ENCODE measurements at regions not wholly inside any gene's neighbourhood (a gene's known extent, or its start where the extent isn't known, plus 50 kb on each side); places are given as distances from the start of the nearest gene placed in this dataset.

DNA sequence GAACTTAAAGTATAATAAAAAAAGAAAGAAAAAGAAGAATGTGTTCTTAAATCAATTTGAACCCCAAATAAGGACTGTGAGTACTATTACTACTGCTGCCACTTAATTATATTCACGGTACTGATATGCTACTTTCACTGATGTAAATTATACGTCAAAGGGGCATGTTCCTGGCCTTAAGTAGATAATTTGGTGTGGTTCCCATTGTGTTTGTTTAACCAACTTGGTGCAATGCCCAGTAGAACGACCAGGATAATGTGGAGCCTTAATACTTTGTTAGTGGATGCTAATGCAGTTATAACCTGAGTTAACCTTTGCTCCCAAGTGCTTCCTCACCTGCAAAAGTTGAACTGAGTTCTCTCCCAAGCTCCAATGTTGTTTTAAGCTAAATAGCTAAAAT, 142.0 kb downstream of the NR4A2 start:
- no peaks in the 10 kb centered on the region for H3K9me3 Mint-ChIP-seq
- H3K27me3 Mint-ChIP-seq = no peaks in the 10 kb centered on the region
- intact Hi-C loops (cut with micrococcal nuclease) = no loop called here
- no peaks in the 10 kb centered on the region for H3K36me3 Mint-ChIP-seq (ENCODE audit: low read depth)
- no peak overlapping the region for H3K4me3 Mint-ChIP-seq
- no peak overlapping the region for H3K27ac Mint-ChIP-seq
- H3K4me1 Mint-ChIP-seq (ENCODE audit: low read depth) = no peaks in the 10 kb centered on the region

GRCh38 chr2:156189584-156189983, 142.9 kb downstream of the NR4A2 start:
- Mint-ChIP-seq H3K9me3 (no peaks in the 10 kb centered on the region), H3K4me1 (ENCODE audit: low read depth) (no peaks in the 10 kb centered on the region), H3K36me3 (ENCODE audit: low read depth) (no peaks in the 10 kb centered on the region), H3K27me3 (no peaks in the 10 kb centered on the region), H3K27ac (no peak overlapping the region), H3K4me3 (no peak overlapping the region)
- intact Hi-C loops (cut with micrococcal nuclease) = no loop called here

DNA sequence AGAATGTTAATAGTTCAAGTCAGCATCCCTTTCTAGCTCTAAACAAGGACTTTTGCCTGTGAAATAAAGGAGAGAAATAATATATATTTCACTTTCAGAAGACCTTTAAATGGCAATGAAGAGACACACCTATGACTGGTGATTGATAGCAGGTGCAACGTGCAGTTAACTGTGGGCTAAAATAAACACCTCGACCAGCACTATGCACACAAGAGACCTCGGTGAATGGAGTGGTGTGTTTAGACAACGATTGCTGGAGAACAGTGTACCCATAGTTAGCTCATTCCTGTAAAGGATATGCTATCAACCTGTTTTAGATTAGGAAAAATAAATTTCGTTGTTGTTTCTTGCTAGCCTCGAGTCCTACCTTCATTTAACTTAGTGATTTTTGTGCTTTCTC, 143.4 kb downstream of the NR4A2 start:
- Mint-ChIP-seq H3K9me3 (no peaks in the 10 kb centered on the region), H3K4me3 (no peak overlapping the region), H3K36me3 (ENCODE audit: low read depth) (no peaks in the 10 kb centered on the region), H3K27ac (no peak overlapping the region), H3K4me1 (ENCODE audit: low read depth) (no peaks in the 10 kb centered on the region), H3K27me3 (no peaks in the 10 kb centered on the region)
- intact Hi-C loops (cut with micrococcal nuclease) = no loop called here

DNA sequence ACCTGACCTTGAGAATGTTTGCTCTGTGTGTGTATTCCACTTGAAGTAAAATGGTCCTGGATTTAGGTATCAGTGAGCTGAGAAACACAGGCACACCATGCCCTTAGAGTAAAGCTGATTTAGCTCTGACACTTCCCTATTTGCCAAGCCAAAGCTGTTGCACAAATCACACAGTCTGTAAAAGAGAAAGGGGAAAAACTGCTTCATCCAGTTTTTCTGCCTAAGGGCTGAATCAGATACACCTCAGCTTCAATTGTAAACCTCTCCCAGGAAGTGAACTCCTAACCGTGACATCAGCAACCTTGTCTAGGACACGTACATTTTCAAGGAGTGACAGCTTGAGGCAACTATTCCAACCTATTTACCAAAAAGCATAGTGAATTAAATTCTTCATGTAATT, 150.4 kb downstream of the NR4A2 start:
- no peaks in the 10 kb centered on the region for H3K4me1 Mint-ChIP-seq (ENCODE audit: low read depth)
- no peaks in the 10 kb centered on the region for H3K36me3 Mint-ChIP-seq (ENCODE audit: low read depth)
- intact Hi-C loops (cut with micrococcal nuclease) = no loop called here
- H3K27ac Mint-ChIP-seq = no peak overlapping the region
- no peaks in the 10 kb centered on the region for H3K27me3 Mint-ChIP-seq
- H3K4me3 Mint-ChIP-seq = no peak overlapping the region
- H3K9me3 Mint-ChIP-seq = no peaks in the 10 kb centered on the region

DNA sequence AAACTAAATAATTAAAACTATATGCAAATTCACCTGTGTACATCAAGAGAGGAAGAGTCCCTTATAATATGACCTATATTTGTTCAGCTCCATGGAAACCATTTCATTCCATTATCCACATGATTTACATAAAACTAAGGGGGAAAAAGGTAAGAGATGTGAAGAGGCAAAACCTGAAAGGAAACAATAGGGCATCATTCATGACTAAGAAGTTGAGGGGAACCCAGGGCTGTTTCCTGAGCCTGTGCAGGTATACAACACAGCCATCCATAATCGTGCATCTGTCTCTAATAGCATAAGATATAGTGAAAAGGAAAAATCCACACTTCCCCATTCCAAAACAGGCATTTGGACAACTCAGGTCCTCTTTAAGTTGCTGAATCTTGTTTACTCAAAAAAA, 151.3 kb downstream of the NR4A2 start:
- no peaks in the 10 kb centered on the region for H3K4me1 Mint-ChIP-seq (ENCODE audit: low read depth)
- intact Hi-C loops (cut with micrococcal nuclease) = no loop called here
- H3K27ac Mint-ChIP-seq = no peak overlapping the region
- H3K9me3 Mint-ChIP-seq = no peaks in the 10 kb centered on the region
- no peaks in the 10 kb centered on the region for H3K27me3 Mint-ChIP-seq
- no peak overlapping the region for H3K4me3 Mint-ChIP-seq
- no peaks in the 10 kb centered on the region for H3K36me3 Mint-ChIP-seq (ENCODE audit: low read depth)

DNA sequence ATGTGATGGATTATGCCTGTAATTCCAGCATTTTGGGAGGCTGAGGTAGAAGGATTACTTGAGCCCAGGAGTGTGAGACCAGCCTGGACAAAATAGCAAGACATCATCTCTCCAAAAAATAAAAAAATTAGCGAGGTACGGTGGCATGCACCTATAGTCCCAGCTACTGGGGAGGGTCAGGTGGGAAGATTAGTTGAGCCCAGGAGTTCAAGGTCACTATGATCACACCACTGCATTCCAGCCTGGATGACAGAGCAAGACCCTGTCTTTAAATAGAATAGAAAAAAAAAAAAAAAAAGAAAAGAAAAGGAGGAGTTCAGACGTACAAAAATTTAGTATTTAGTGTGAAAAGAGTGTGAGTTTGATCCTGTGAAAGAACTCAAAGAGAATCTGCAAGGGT, 154.9 kb downstream of the NR4A2 start:
- Mint-ChIP-seq H3K4me1 (ENCODE audit: low read depth) (no peaks in the 10 kb centered on the region), H3K36me3 (ENCODE audit: low read depth) (no peaks in the 10 kb centered on the region), H3K27me3 (no peaks in the 10 kb centered on the region), H3K9me3 (no peaks in the 10 kb centered on the region), H3K27ac (no peak overlapping the region), H3K4me3 (no peak overlapping the region)
- intact Hi-C loops (cut with micrococcal nuclease) = no loop called here

DNA sequence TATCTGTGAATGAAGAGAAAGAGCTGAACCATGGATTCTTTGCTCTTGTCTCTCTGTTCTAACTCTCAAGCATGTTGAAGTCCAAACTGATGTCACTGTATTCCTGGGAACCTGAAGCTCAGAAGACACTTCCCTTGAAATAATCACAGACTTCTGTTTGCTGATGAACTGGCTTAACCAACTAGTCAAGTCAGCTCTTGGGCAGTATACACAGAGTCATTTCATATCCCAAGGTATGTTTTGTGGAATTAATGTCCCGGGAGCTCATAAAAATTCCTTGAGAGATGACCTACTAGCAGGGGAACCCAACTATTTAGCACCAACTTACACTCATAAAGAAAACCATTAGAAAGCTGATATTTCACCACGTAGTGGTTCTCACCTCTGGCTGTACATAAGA, 156.6 kb downstream of the NR4A2 start:
- Mint-ChIP-seq H3K4me1 (ENCODE audit: low read depth) (no peaks in the 10 kb centered on the region), H3K9me3 (peaks cover 5% of the 10 kb centered on the region), H3K4me3 (no peak overlapping the region), H3K27me3 (no peaks in the 10 kb centered on the region), H3K27ac (no peak overlapping the region), H3K36me3 (ENCODE audit: low read depth) (no peaks in the 10 kb centered on the region)
- intact Hi-C loops (cut with micrococcal nuclease) = no loop called here

- Mint-ChIP-seq H3K4me1 (ENCODE audit: low read depth) (no peaks in the 10 kb centered on the region), H3K27ac (no peak overlapping the region), H3K27me3 (no peaks in the 10 kb centered on the region), H3K36me3 (ENCODE audit: low read depth) (no peaks in the 10 kb centered on the region), H3K4me3 (no peak overlapping the region), H3K9me3 (peaks cover 11% of the 10 kb centered on the region)
- intact Hi-C loops (cut with micrococcal nuclease) = no loop called here
Observed at GRCh38 chr2:156170929-156171328, 161.6 kb downstream of the NR4A2 start.

DNA sequence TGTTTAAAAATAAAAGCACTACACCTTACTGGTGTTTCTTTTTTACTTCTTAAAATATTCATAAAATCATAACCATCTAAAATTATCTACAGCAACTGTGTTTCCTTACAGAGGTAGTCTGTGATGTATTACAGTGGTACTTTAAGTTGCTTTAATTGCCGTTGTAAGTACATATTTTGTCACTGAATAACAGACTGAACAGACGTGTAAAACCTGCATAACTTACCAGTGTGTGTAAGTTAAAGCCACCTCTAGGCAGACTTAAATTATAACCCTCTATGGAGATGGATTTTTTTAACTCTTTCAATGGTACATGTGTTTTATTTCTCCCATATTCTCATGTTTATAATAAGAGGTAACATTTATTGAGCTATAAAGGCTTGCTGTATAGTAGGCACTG, 166.8 kb downstream of the NR4A2 start:
- no peaks in the 10 kb centered on the region for H3K4me1 Mint-ChIP-seq (ENCODE audit: low read depth)
- no peaks in the 10 kb centered on the region for H3K27me3 Mint-ChIP-seq
- H3K36me3 Mint-ChIP-seq (ENCODE audit: low read depth) = no peaks in the 10 kb centered on the region
- intact Hi-C loops (cut with micrococcal nuclease) = no loop called here
- H3K27ac Mint-ChIP-seq = no peak overlapping the region
- H3K9me3 Mint-ChIP-seq = peaks cover 4% of the 10 kb centered on the region
- H3K4me3 Mint-ChIP-seq = no peak overlapping the region

- Mint-ChIP-seq H3K36me3 (ENCODE audit: low read depth) (no peaks in the 10 kb centered on the region), H3K27ac (no peak overlapping the region), H3K4me3 (no peak overlapping the region), H3K4me1 (ENCODE audit: low read depth) (no peaks in the 10 kb centered on the region), H3K9me3 (no peaks in the 10 kb centered on the region), H3K27me3 (no peaks in the 10 kb centered on the region)
- intact Hi-C loops (cut with micrococcal nuclease) = no loop called here
Observed at GRCh38 chr2:156164091-156164720, 168.3 kb downstream of the NR4A2 start.

DNA sequence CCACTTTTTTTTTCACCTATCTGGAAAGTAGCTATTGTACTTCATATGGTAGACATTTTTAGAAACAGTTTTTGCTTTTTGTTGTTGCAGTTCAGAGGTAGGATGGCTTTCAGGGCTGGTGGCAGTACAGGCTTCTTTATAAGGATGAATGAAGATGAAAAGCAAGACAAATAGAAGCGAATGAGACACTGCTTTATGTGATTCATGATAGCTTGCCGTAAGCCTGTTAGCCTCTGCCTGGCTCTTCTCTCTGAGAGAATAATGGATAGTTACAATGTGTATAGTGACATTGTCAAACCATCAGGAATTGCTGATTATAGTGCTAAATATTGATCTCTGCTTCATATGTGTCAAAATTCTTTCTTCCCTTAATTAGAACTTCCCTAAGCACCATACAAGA, 173.7 kb downstream of the NR4A2 start:
- intact Hi-C loops (cut with micrococcal nuclease) = no loop called here
- Mint-ChIP-seq H3K4me3 (no peak overlapping the region), H3K9me3 (no peaks in the 10 kb centered on the region), H3K4me1 (ENCODE audit: low read depth) (no peaks in the 10 kb centered on the region), H3K36me3 (ENCODE audit: low read depth) (no peaks in the 10 kb centered on the region), H3K27ac (no peak overlapping the region), H3K27me3 (no peaks in the 10 kb centered on the region)

DNA sequence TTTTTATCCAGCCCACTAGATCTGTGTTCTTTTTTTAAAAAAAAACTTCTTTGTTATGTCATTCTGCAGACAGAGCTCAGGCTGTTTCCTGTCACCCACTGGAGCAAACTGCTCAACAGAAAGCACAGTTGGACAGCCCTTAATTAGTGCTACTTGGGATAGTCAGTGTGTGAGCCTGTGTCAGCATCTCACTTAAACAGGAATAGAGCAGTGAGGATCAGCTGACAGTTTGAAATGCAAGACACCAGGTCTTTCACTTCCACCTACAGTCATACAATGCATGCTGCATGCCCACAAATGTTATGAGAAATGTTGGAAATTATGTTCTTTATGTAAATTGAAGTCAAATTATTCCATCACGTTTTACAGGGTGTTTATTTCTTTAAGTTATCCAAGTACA, 174.9 kb downstream of the NR4A2 start:
- Mint-ChIP-seq H3K9me3 (no peaks in the 10 kb centered on the region), H3K4me3 (no peak overlapping the region), H3K4me1 (ENCODE audit: low read depth) (no peaks in the 10 kb centered on the region), H3K27ac (no peak overlapping the region), H3K36me3 (ENCODE audit: low read depth) (no peaks in the 10 kb centered on the region), H3K27me3 (no peaks in the 10 kb centered on the region)
- intact Hi-C loops (cut with micrococcal nuclease) = no loop called here

- no peaks in the 10 kb centered on the region for H3K36me3 Mint-ChIP-seq (ENCODE audit: low read depth)
- intact Hi-C loops (cut with micrococcal nuclease) = no loop called here
- no peaks in the 10 kb centered on the region for H3K9me3 Mint-ChIP-seq
- no peak overlapping the region for H3K27ac Mint-ChIP-seq
- H3K27me3 Mint-ChIP-seq = no peaks in the 10 kb centered on the region
- no peak overlapping the region for H3K4me3 Mint-ChIP-seq
- no peaks in the 10 kb centered on the region for H3K4me1 Mint-ChIP-seq (ENCODE audit: low read depth)
Observed at GRCh38 chr2:156156580-156156979, 175.9 kb downstream of the NR4A2 start.

GRCh38 chr2:156155319-156155718, 177.2 kb downstream of the NR4A2 start:
- Mint-ChIP-seq H3K4me1 (ENCODE audit: low read depth) (no peaks in the 10 kb centered on the region), H3K4me3 (no peak overlapping the region), H3K36me3 (ENCODE audit: low read depth) (no peaks in the 10 kb centered on the region), H3K9me3 (no peaks in the 10 kb centered on the region), H3K27me3 (no peaks in the 10 kb centered on the region), H3K27ac (no peak overlapping the region)
- intact Hi-C loops (cut with micrococcal nuclease) = no loop called here

DNA sequence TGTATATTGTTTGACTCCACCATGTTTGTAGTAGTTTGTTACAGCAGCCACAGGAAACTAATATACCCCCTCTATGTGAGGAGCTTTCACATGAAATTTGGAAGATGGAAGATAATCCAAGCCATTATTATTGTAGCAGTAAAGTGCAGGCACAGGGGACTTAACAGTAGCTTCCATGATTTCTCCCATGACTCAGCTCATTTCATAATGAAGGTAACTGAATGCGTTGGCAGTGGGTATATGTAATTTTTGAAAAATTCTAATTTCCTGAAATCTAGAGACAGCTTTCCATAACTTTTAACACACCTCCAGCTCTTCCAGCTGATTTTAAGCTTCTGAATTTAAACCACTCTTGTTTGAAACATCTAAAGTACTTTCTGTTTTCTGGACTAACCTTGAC, 181.2 kb downstream of the NR4A2 start:
- Mint-ChIP-seq H3K27me3 (no peaks in the 10 kb centered on the region), H3K9me3 (no peaks in the 10 kb centered on the region), H3K36me3 (ENCODE audit: low read depth) (no peaks in the 10 kb centered on the region), H3K4me1 (ENCODE audit: low read depth) (no peaks in the 10 kb centered on the region), H3K27ac (no peak overlapping the region), H3K4me3 (no peak overlapping the region)
- intact Hi-C loops (cut with micrococcal nuclease) = no loop called here

Measured in dendritic cell treated with granulocyte-macrophage colony-stimulating factor and Interleukin-4, amounts not matched to agents 40 ng/mL and 50 ng/mL, for 4 days (primary cell).